ENCODE measurements at regions not wholly inside any gene's neighbourhood (a gene's known extent, or its start where the extent isn't known, plus 50 kb on each side); places are given as distances from the start of the nearest gene placed in this dataset.

DNA sequence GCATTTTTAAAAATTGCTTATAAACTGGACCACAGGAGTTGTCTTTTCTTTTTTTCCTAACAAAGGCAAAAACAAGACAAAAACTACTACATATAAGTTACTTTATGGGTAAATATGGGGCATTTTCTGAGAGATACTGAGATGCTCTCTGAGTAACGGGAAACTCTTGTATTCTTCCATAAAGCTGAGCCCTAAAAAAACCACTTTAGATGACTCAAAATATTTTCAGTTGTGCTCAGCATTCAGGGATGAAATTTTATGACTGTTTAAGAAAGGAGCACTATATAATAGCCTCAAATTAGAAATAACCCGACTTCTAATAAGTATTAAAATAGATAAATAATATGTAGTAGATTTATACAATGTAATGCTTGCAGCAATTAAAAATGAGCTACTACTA lies 644.5 kb downstream of the KCTD16 start:
- in situ Hi-C loops (cut with MboI; ENCODE audit: low sequenced_read_pairs), result no loop called here
- DNase-seq (ENCODE audit: low spot score in 2 of 2), result no peak
- Histone ChIP-seq H3K27me3 (ENCODE audit: low read depth) (no peaks in the 10 kb centered on the region), H3K36me3 (replicated peaks) (no peaks in the 10 kb centered on the region), H3K9me3 (no peaks in the 10 kb centered on the region), H3K4me3 (no peak overlapping the region), H3K4me1 (no peaks in the 10 kb centered on the region)

- Histone ChIP-seq H3K4me1 (no peaks in the 10 kb centered on the region), H3K4me3 (no peak overlapping the region), H3K36me3 (replicated peaks) (no peaks in the 10 kb centered on the region), H3K9me3 (no peaks in the 10 kb centered on the region), H3K27me3 (ENCODE audit: low read depth) (no peaks in the 10 kb centered on the region)
- no peak for DNase-seq (ENCODE audit: low spot score in 2 of 2)
- in situ Hi-C loops (cut with MboI; ENCODE audit: low sequenced_read_pairs), result no loop called here
Measured at GRCh38 chr5:144812763-144813162, 642.1 kb downstream of the KCTD16 start.

DNA sequence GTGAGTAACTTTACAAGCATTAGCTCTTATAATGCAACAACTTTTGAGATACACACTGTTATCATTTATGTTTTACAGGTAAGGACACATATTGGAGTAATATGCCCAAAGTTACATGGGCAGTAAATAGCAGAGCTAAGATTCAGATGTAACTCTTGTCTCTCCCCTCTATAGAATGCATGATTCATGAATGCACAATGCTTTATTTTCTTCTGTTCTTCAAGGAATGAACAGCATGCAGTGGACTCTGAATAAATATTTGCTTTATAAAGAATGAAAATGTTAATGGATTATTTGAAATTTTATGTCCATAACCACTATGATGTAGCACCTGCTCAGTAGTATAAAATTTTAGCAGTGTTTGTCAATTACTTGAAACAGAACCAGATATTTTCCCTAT lies 629.5 kb downstream of the KCTD16 start:
- Histone ChIP-seq H3K36me3 (replicated peaks) (no peaks in the 10 kb centered on the region), H3K9me3 (no peaks in the 10 kb centered on the region), H3K4me3 (no peak overlapping the region), H3K4me1 (no peaks in the 10 kb centered on the region), H3K27me3 (ENCODE audit: low read depth) (no peaks in the 10 kb centered on the region)
- DNase-seq (ENCODE audit: low spot score in 2 of 2), result no peak
- in situ Hi-C loops (cut with MboI; ENCODE audit: low sequenced_read_pairs), result no loop called here

- no peak for DNase-seq (ENCODE audit: low spot score in 2 of 2)
- Histone ChIP-seq H3K4me3 (no peak overlapping the region), H3K4me1 (no peaks in the 10 kb centered on the region), H3K27me3 (ENCODE audit: low read depth) (no peaks in the 10 kb centered on the region), H3K36me3 (replicated peaks) (no peaks in the 10 kb centered on the region), H3K9me3 (no peaks in the 10 kb centered on the region)
- in situ Hi-C loops (cut with MboI; ENCODE audit: low sequenced_read_pairs), result no loop called here
Measured at GRCh38 chr5:144798595-144798994, 627.9 kb downstream of the KCTD16 start.

GRCh38 chr5:144794922-144795321 lies 624.2 kb downstream of the KCTD16 start:
- H3K4me1 ChIP-seq, result no peaks in the 10 kb centered on the region
- H3K27me3 ChIP-seq (ENCODE audit: low read depth), result no peaks in the 10 kb centered on the region
- no peaks in the 10 kb centered on the region for H3K9me3 ChIP-seq
- in situ Hi-C loops (cut with MboI; ENCODE audit: low sequenced_read_pairs), result no loop called here
- no peak for DNase-seq (ENCODE audit: low spot score in 2 of 2)
- H3K4me3 ChIP-seq, result no peak overlapping the region
- H3K36me3 ChIP-seq (replicated peaks), result no peaks in the 10 kb centered on the region

DNA sequence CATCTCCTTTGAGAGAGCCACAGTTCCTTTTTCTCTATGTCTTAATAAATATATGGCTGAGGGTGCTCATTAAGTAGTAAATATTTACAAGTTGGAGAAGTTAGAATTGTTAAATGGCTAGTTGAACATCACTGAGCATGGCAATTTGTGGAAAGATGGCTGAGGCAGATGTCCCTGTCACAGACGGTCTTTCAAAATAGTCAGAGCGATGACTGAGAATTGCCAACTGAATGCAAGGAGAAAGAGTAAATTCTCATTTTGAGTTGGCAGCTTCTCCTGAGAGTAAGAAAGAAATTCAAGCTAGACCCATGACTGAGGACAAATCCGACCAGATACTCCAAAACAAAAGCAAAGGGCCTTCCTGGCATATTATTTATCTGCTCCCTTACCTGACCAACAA lies 617.9 kb downstream of the KCTD16 start:
- Histone ChIP-seq H3K4me3 (no peak overlapping the region), H3K36me3 (replicated peaks) (no peaks in the 10 kb centered on the region), H3K9me3 (no peaks in the 10 kb centered on the region), H3K27me3 (ENCODE audit: low read depth) (no peaks in the 10 kb centered on the region), H3K4me1 (no peaks in the 10 kb centered on the region)
- in situ Hi-C loops (cut with MboI; ENCODE audit: low sequenced_read_pairs), result no loop called here
- DNase-seq (ENCODE audit: low spot score in 2 of 2), result no peak

GRCh38 chr5:144788046-144788445 lies 617.4 kb downstream of the KCTD16 start:
- no peak for DNase-seq (ENCODE audit: low spot score in 2 of 2)
- Histone ChIP-seq H3K4me1 (no peaks in the 10 kb centered on the region), H3K9me3 (no peaks in the 10 kb centered on the region), H3K4me3 (no peak overlapping the region), H3K36me3 (replicated peaks) (no peaks in the 10 kb centered on the region), H3K27me3 (ENCODE audit: low read depth) (no peaks in the 10 kb centered on the region)
- in situ Hi-C loops (cut with MboI; ENCODE audit: low sequenced_read_pairs), result no loop called here

DNA sequence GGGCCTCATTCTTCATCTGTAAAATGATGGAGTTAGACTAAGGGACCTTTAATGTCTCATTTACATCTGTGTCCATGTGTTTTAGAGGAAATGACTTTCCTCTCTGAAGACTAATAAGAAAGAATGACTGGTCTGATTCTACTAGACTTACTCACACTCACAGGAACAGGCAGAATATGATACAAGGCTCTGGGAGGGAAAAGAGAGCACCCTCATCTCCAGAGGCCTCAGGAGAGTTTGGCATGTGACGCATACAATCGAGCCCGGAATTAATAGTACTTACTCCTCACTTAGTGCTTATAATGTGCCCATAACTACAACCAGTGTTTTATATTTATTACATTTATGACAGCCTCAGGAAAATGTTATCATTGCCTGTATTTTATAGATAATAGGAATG lies 608.7 kb downstream of the KCTD16 start:
- 0 out of 2 replicates have a peak, but pooled peaks cover 6% of the 10 kb centered on the region for H3K27me3 ChIP-seq (ENCODE audit: low read depth)
- no peaks in the 10 kb centered on the region for H3K36me3 ChIP-seq (replicated peaks)
- no peak overlapping the region for H3K4me3 ChIP-seq
- no peaks in the 10 kb centered on the region for H3K9me3 ChIP-seq
- in situ Hi-C loops (cut with MboI; ENCODE audit: low sequenced_read_pairs), result no loop called here
- H3K4me1 ChIP-seq, result no peaks in the 10 kb centered on the region
- no peak for DNase-seq (ENCODE audit: low spot score in 2 of 2)

GRCh38 chr5:144778561-144778960 lies 607.9 kb downstream of the KCTD16 start:
- Histone ChIP-seq H3K4me1 (no peaks in the 10 kb centered on the region), H3K27me3 (ENCODE audit: low read depth) (0 out of 2 replicates have a peak, but pooled peaks cover 6% of the 10 kb centered on the region), H3K36me3 (replicated peaks) (no peaks in the 10 kb centered on the region), H3K4me3 (no peak overlapping the region), H3K9me3 (no peaks in the 10 kb centered on the region)
- DNase-seq (ENCODE audit: low spot score in 2 of 2), result no peak
- in situ Hi-C loops (cut with MboI; ENCODE audit: low sequenced_read_pairs), result no loop called here

DNA sequence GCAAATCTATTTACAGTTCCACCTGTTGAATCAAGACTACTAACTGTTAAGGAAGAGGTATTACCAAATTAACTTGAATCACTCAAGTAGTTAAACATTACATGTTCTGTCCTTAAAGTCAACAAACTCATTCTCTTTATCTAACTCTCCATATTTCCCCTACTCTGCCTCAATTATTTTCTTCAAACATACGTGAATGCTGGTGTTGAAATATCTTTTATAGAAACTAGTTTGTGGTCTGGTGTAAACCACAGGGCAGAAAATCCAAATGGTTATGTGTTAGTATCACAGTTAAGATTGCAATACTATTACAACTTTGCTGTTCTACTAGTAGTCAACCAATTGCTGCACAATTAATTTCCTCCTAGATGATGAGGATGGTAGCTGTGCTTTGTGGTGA lies 603.5 kb downstream of the KCTD16 start:
- H3K4me1 ChIP-seq, result no peaks in the 10 kb centered on the region
- DNase-seq (ENCODE audit: low spot score in 2 of 2), result no peak
- H3K9me3 ChIP-seq, result no peaks in the 10 kb centered on the region
- H3K36me3 ChIP-seq (replicated peaks), result no peaks in the 10 kb centered on the region
- H3K27me3 ChIP-seq (ENCODE audit: low read depth), result 0 out of 2 replicates have a peak, but pooled peaks cover 6% of the 10 kb centered on the region
- H3K4me3 ChIP-seq, result no peak overlapping the region
- in situ Hi-C loops (cut with MboI; ENCODE audit: low sequenced_read_pairs), result no loop called here

DNA sequence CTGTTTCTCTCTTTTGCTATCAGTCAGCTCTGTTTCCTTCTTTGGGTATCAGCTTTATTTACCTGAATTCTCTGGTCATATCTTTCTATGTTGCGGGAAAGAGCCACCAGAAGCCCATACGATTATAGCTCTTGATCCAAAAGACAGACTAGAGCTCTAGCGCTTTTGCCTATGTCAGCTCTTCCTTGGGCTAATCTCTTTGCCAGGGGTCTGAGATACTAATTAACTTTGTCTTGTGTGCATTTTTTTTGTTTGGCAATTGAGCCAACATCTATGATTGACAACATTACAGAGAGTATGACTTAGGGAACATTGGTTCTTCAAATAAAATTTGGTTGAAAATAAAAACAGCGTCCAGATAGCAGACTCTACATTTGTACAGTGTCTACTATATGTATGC lies 603.0 kb downstream of the KCTD16 start:
- Histone ChIP-seq H3K4me3 (no peak overlapping the region), H3K36me3 (replicated peaks) (no peaks in the 10 kb centered on the region), H3K27me3 (ENCODE audit: low read depth) (0 out of 2 replicates have a peak, but pooled peaks cover 6% of the 10 kb centered on the region), H3K9me3 (no peaks in the 10 kb centered on the region), H3K4me1 (no peaks in the 10 kb centered on the region)
- DNase-seq (ENCODE audit: low spot score in 2 of 2), result no peak
- in situ Hi-C loops (cut with MboI; ENCODE audit: low sequenced_read_pairs), result no loop called here

- in situ Hi-C loops (cut with MboI; ENCODE audit: low sequenced_read_pairs), result no loop called here
- no peaks in the 10 kb centered on the region for H3K9me3 ChIP-seq
- no peak for DNase-seq (ENCODE audit: low spot score in 2 of 2)
Measured at GRCh38 chr5:144771802-144772201, 601.1 kb downstream of the KCTD16 start.

DNA sequence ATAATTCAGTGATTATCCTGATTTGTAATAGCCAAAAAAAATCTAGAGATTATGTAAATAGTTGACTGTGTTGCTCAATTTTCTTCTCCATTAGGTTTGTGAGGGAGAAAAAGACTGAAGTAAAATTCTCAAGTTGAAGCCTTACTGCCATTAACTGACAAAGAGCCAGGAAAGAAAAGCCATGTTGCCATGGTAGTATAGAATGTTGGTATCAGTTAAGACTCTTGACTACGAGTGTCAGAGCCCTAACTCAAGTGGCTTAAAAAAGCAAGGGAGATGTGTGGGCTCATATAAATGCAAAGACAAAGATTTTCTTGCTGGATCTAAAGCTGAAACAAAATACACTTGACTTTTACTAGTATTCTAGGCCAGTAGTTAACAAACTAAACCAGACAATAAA lies 571.7 kb downstream of the KCTD16 start:
- no peaks in the 10 kb centered on the region for H3K4me1 ChIP-seq
- no peaks in the 10 kb centered on the region for H3K36me3 ChIP-seq (replicated peaks)
- H3K9me3 ChIP-seq, result no peaks in the 10 kb centered on the region
- H3K4me3 ChIP-seq, result no peak overlapping the region
- H3K27me3 ChIP-seq (ENCODE audit: low read depth), result no peaks in the 10 kb centered on the region
- no peak for DNase-seq (ENCODE audit: low spot score in 2 of 2)
- in situ Hi-C loops (cut with MboI; ENCODE audit: low sequenced_read_pairs), result no loop called here

More at GRCh38 chr5:144771802-144772201, 601.1 kb downstream of the KCTD16 start:
- Histone ChIP-seq H3K4me3 (no peak overlapping the region), H3K4me1 (no peaks in the 10 kb centered on the region), H3K27me3 (ENCODE audit: low read depth) (0 out of 2 replicates have a peak, but pooled peaks cover 6% of the 10 kb centered on the region), H3K36me3 (replicated peaks) (no peaks in the 10 kb centered on the region)

DNA sequence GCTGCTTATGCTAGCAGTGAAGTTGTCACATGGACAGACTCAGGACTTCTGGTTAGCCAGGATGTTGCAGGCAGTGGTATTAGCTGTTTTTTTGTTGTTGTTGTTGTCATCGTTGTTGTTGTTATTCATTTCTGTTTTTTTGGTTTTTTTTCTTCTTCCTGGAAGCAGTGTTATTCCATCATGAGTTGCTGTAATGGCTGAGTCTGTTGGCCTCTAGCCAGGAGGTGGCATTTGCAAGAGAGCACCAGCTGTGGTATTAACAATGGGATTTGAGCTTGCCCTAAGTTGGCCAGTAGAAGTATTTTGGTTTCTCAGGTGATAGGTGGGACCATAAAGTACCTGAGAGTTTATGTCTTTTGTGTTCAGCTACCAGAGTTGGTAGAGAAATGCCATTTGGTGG lies 561.1 kb downstream of the KCTD16 start:
- Histone ChIP-seq H3K9me3 (no peaks in the 10 kb centered on the region), H3K36me3 (replicated peaks) (no peaks in the 10 kb centered on the region), H3K4me3 (no peak overlapping the region), H3K27me3 (ENCODE audit: low read depth) (no peaks in the 10 kb centered on the region), H3K4me1 (no peaks in the 10 kb centered on the region)
- DNase-seq (ENCODE audit: low spot score in 2 of 2), result no peak
- in situ Hi-C loops (cut with MboI; ENCODE audit: low sequenced_read_pairs), result no loop called here

DNA sequence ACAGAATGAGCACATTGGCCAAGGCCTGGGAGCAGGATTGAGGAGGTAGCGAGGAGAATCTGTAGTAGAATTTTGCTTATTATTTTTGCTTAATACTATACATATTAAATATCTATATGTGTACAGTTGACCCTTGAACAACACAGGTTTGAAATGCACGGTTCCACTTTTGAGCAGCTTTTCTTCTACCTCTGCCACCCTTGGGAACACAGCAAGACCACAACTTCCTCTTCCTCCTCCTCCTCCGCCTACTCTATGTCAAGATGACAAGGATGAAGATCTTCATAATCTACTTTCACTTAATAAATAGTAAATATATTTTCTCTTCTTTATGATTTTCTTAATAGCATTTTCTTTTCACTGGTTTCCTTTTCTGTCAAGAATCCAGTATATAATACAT lies 541.4 kb downstream of the KCTD16 start:
- Histone ChIP-seq H3K36me3 (replicated peaks) (no peaks in the 10 kb centered on the region), H3K4me1 (no peaks in the 10 kb centered on the region), H3K4me3 (no peak overlapping the region), H3K27me3 (ENCODE audit: low read depth) (no peaks in the 10 kb centered on the region), H3K9me3 (no peaks in the 10 kb centered on the region)
- in situ Hi-C loops (cut with MboI; ENCODE audit: low sequenced_read_pairs), result no loop called here
- DNase-seq (ENCODE audit: low spot score in 2 of 2), result no peak
